WTC11 (cell line): ENCODE measurements at regions not wholly inside any gene's neighbourhood (a gene's known extent, or its start where the extent isn't known, plus 50 kb on each side); places are given as distances from the start of the nearest gene placed in this dataset.

Experiments used
- CTCF ChIP-seq: fragments of 200-600 bp; IDR thresholded peaks from 2 replicates; pipeline ENCODE4 v1.8.0; 2022; ENCODE audit warnings: antibody characterized with exemption
- NR3C1 ChIP-seq: sonication (generic); formaldehyde crosslinking; conservative IDR thresholded peaks from 2 replicates; pipeline ENCODE4 v1.8.1; 2023; ENCODE audit warnings: low read depth, mild to moderate bottlenecking, missing genetic modification reagents
- TF ChIP-seq, protein P1 (sequence below): sonication (generic); formaldehyde crosslinking; IDR thresholded peaks from 2 replicates; pipeline ENCODE4 v1.8.0; 2022; ENCODE audit warnings: mild to moderate bottlenecking, missing genetic modification reagents
- TF ChIP-seq, protein P2 (sequence below): sonication (generic); formaldehyde crosslinking; IDR thresholded peaks from 2 replicates; pipeline ENCODE4 v1.8.1; 2022; ENCODE audit warnings: mild to moderate bottlenecking, missing genetic modification reagents, moderate library complexity, borderline replicate concordance

DNA sequence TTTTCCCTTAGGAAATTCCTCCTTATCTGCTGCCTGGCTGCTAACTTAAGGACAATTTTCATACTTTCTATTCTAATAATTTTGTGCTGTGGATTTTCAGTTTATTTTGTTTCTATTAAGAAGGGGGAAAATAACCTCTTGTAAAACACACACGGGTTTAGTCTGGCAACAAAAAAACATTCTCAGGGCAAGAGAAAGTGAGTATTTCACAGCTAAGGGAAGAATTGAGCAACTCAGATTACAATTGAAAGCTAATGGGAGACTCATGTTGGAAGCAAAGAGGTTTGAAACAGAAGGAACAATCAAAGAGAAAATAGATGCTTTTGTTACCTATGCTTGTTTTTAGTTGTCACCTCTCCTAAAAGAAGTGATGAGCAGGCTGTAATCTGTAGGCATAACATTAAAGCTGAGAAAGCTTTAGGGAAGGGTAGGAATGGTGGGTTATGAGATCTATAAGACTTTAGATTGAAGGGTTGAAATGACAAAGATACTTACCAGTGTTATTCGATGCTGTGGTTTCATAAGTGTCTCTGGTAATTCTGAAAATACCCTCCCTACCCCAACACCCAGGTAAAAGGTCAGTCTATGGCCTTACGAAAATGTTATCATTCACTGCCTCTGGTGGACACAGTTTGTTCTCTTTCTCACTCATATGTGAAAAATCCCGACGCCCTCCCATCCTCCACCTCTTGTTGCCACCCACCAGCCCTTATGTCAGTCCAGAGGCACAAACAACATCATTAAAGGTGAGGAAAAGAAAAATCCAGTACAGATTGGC lies 510.9 kb downstream of the TXNL1 start:
- TF ChIP-seq CTCF: no peak
- TF ChIP-seq, protein P1, sequence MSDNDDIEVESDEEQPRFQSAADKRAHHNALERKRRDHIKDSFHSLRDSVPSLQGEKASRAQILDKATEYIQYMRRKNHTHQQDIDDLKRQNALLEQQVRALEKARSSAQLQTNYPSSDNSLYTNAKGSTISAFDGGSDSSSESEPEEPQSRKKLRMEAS (CRISPR knock-in tag): no peak
- TF ChIP-seq NR3C1 (CRISPR knock-in tag): no peak
- TF ChIP-seq, protein P2, sequence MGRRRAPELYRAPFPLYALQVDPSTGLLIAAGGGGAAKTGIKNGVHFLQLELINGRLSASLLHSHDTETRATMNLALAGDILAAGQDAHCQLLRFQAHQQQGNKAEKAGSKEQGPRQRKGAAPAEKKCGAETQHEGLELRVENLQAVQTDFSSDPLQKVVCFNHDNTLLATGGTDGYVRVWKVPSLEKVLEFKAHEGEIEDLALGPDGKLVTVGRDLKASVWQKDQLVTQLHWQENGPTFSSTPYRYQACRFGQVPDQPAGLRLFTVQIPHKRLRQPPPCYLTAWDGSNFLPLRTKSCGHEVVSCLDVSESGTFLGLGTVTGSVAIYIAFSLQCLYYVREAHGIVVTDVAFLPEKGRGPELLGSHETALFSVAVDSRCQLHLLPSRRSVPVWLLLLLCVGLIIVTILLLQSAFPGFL (CRISPR knock-in tag): no peak
